Glutamatergic neuron (in vitro differentiated cells): ENCODE measurements at regions not wholly inside any gene's neighbourhood (a gene's known extent, or its start where the extent isn't known, plus 50 kb on each side); places are given as distances from the start of the nearest gene placed in this dataset.

ENCODE experiments used
- DNase-seq: peaks from one replicate; pipeline ENCODE4 v3.0.0; 2022
- H3K27ac Mint-ChIP-seq: one replicate; pipeline ENCODE4 v1.8.0; 2020; ENCODE audit warnings: mild to moderate bottlenecking, mixed read lengths, inconsistent platforms; ENCODE audit not compliant: unreplicated experiment
- H3K27me3 Mint-ChIP-seq: one replicate; pipeline ENCODE4 v1.8.0; 2020; ENCODE audit warnings: mild to moderate bottlenecking, moderate library complexity, mixed read lengths, inconsistent platforms; ENCODE audit not compliant: unreplicated experiment
- H3K36me3 Mint-ChIP-seq: one replicate; pipeline ENCODE4 v1.8.0; 2020; ENCODE audit warnings: mild to moderate bottlenecking, mixed read lengths, inconsistent platforms; ENCODE audit not compliant: unreplicated experiment
- H3K4me1 Mint-ChIP-seq: one replicate; pipeline ENCODE4 v1.8.0; 2020; ENCODE audit warnings: mild to moderate bottlenecking, low read depth, mixed read lengths, inconsistent platforms; ENCODE audit not compliant: unreplicated experiment
- H3K4me3 Mint-ChIP-seq: one replicate; pipeline ENCODE4 v1.8.0; 2020; ENCODE audit warnings: mild to moderate bottlenecking, mixed read lengths, inconsistent platforms; ENCODE audit not compliant: unreplicated experiment
- H3K9me3 Mint-ChIP-seq: one replicate; pipeline ENCODE4 v1.8.0; 2020; ENCODE audit warnings: mild to moderate bottlenecking, moderate library complexity, mixed read lengths, inconsistent platforms; ENCODE audit not compliant: unreplicated experiment
- TF ChIP-seq, protein P1 (sequence below): fragments of 200-600 bp; sonication (generic); IDR thresholded peaks from one replicate; pipeline ENCODE4 v1.5.0; 2021; ENCODE audit not compliant: partially characterized antibody, unreplicated experiment

DNA sequence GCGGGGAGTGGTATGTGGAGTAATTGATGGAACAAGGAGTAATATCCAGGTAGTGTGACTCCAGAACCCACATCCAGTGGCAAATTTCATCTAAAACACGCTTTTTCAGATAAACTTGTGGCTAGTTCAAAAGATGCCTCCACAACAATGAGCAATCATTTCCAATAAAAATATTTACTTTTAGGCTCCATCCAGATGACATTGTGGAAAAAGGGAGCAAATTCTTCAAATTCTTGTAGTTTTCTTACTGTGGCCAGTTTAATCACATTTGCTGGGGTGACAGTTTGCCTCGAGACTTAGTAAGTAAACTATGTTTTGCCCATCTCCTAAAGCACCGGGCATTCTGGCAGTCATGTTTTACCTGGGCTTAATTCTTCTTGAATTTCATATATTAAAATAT is 243.6 kb downstream of the IRS1 start:
- no peak overlapping the region for H3K4me3 Mint-ChIP-seq
- TF ChIP-seq, protein P1, sequence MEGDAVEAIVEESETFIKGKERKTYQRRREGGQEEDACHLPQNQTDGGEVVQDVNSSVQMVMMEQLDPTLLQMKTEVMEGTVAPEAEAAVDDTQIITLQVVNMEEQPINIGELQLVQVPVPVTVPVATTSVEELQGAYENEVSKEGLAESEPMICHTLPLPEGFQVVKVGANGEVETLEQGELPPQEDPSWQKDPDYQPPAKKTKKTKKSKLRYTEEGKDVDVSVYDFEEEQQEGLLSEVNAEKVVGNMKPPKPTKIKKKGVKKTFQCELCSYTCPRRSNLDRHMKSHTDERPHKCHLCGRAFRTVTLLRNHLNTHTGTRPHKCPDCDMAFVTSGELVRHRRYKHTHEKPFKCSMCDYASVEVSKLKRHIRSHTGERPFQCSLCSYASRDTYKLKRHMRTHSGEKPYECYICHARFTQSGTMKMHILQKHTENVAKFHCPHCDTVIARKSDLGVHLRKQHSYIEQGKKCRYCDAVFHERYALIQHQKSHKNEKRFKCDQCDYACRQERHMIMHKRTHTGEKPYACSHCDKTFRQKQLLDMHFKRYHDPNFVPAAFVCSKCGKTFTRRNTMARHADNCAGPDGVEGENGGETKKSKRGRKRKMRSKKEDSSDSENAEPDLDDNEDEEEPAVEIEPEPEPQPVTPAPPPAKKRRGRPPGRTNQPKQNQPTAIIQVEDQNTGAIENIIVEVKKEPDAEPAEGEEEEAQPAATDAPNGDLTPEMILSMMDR, result no peak
- DNase-seq, result no peak
- peaks cover 3% of the 10 kb centered on the region for H3K27me3 Mint-ChIP-seq
- no peaks in the 10 kb centered on the region for H3K9me3 Mint-ChIP-seq
- no peak overlapping the region for H3K27ac Mint-ChIP-seq
- H3K4me1 Mint-ChIP-seq, result no peaks in the 10 kb centered on the region
- no peaks in the 10 kb centered on the region for H3K36me3 Mint-ChIP-seq

DNA sequence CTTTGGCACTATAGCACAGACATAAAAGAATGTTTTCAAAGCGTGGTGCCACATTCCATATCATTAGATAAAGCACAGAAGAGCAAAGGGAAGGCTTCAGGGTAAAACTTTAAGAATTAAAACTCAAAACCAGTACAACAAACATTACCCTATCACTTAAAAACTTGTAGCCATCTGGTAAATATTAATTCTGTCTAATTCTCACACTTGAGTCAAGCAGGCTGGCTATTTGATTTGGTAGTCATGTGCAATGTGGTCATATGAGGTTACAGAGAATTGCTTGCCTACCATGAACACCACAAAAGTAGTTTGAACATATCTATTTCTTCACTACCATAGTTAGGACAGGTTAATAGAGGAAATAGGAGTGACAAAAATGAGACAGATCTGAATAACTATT is 244.9 kb downstream of the IRS1 start:
- no peaks in the 10 kb centered on the region for H3K4me1 Mint-ChIP-seq
- no peaks in the 10 kb centered on the region for H3K36me3 Mint-ChIP-seq
- H3K27ac Mint-ChIP-seq, result no peak overlapping the region
- DNase-seq, result no peak
- H3K9me3 Mint-ChIP-seq, result no peaks in the 10 kb centered on the region
- H3K4me3 Mint-ChIP-seq, result no peak overlapping the region
- H3K27me3 Mint-ChIP-seq, result peaks cover 3% of the 10 kb centered on the region
- TF ChIP-seq, protein P1, result no peak

DNA sequence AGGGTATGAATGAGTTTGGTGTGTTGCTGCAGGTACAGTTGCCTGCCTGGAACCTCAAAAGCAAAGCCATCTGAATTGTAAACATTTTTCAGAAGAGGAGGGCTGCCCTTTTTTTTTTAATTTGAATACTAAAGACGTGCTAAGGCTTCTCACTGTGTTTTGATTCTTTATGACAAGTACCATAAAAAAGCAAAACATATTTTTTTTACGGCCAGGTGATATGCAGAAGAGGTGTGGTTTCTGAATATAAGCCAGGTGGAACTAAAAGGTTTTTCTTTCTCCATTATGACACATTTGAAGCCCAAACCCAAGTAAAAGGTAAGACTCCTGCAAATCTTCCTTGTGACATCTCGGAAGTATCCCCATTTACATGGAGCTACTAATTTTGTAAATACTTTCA is 246.3 kb downstream of the IRS1 start:
- no peaks in the 10 kb centered on the region for H3K4me1 Mint-ChIP-seq
- TF ChIP-seq, protein P1, result no peak
- H3K36me3 Mint-ChIP-seq, result no peaks in the 10 kb centered on the region
- DNase-seq, result no peak
- no peaks in the 10 kb centered on the region for H3K9me3 Mint-ChIP-seq
- H3K4me3 Mint-ChIP-seq, result no peak overlapping the region
- peaks cover 3% of the 10 kb centered on the region for H3K27me3 Mint-ChIP-seq
- H3K27ac Mint-ChIP-seq, result no peak overlapping the region

DNA sequence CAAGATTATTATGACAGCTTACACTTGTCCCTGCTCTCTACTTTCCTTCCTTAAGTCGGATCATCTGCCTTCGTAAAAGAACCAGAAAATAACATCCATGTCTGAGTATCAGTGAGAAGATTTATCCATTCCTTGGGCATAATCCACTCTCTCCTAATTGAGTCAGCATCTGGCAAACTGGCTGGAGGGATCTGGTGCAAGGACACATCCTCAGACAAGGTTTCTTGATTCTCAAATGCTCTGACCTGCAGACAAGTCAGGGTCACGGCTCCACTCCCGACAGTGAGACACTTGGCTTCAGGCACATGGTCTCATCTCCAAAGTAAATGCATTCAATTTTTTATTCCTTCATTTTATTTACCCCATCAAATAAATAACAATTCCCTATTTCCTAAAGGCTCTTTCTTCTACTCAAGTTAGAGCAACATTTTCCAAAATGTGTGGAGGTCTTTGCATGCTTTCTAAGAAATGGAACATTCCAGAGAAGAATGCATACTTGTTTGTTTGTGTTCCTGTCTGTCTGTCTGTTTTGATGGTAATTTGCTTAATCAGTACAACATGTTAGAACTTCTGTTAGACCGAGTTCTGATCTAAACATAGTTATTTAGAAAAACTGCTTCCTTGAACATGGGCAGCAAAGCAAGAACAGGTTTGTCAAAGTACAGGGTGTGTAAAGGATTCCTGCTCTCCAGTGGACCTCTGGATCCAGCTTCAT is 246.9 kb downstream of the IRS1 start:
- Mint-ChIP-seq H3K9me3 (no peaks in the 10 kb centered on the region), H3K27ac (no peak overlapping the region), H3K36me3 (no peaks in the 10 kb centered on the region), H3K27me3 (peaks cover 3% of the 10 kb centered on the region), H3K4me3 (no peak overlapping the region), H3K4me1 (no peaks in the 10 kb centered on the region)
- DNase-seq, result no peak
- TF ChIP-seq, protein P1, result no peak

DNA sequence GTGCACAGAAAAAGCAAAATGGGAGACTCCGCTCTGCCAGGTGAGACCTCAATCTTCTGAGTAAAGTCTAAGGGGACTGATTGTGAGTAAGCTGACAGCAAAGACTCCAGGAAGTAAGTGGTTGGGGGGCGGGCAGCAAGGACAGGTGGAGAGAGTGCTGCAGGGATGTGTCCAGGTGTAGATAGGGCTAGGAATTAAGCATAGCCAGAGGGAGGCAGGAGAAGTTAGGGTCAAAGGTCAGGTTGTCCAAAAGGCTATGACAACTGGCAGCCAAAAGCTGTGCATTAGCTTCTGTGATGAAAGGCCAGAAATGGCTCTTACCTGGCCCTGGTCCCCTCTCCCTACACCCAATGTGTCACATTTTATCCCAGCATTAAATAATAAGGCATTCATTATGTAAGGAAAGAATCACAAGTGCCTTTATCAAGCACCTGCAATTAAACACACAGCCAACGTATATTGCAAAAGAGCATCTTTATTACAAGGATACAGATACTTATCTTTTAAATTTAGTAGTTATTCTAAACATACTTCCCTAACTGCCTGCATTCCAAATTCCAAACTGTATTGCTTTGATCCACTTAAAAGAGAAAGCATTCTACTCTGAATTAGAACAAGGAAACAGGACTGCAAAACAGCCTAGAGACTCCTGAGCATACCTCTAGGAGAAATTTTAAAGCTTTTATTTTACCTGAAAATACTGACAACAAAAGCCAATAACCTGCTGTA is 247.9 kb downstream of the IRS1 start:
- Mint-ChIP-seq H3K27me3 (no peaks in the 10 kb centered on the region), H3K9me3 (no peaks in the 10 kb centered on the region), H3K27ac (no peak overlapping the region), H3K4me3 (no peak overlapping the region), H3K4me1 (no peaks in the 10 kb centered on the region), H3K36me3 (no peaks in the 10 kb centered on the region)
- DNase-seq, result no peak
- TF ChIP-seq, protein P1, result no peak
